Stomach (tissue), 8 donors: ENCODE measurements at regions not wholly inside any gene's neighbourhood (a gene's known extent, or its start where the extent isn't known, plus 50 kb on each side); places are given as distances from the start of the nearest gene placed in this dataset.

Source experiments
- DNase-seq, 2 donors: peaks; one replicate each; pipeline versions ENCODE4 v3.0.0 to v3.0.0-alpha.2; 2013 to 2019
- H3K27ac ChIP-seq, 5 donors: fragments of 200-600 bp in 4 of 5; sonication (generic) in 4 of 5; one replicate each; pipeline ENCODE4 v1.5.1; 2013 to 2019; ENCODE audit warnings: mild to moderate bottlenecking in 1 of 5, moderate library complexity in 1 of 5
- H3K27me3 ChIP-seq, 3 donors: fragments of 200-600 bp; sonication (generic); one replicate each; pipeline ENCODE4 v1.5.1; 2017 to 2019; ENCODE audit warnings: mixed run types in 1 of 3
- H3K36me3 ChIP-seq, 4 donors: fragments of 200-600 bp; sonication (generic); 1 replicate in 3 of 4; 2 replicates in 1 of 4; pipeline ENCODE4 v1.5.1; 2016 to 2019
- H3K4me1 ChIP-seq, 4 donors: fragments of 200-600 bp; sonication (generic); one replicate each; pipeline ENCODE4 v1.5.1; 2016 to 2019
- H3K4me3 ChIP-seq, 4 donors: fragments of 200-600 bp; sonication (generic) in 3 of 4; one replicate each; pipeline ENCODE4 v1.5.1; 2016 to 2019; ENCODE audit warnings: mild to moderate bottlenecking in 1 of 4
- H3K9me3 ChIP-seq, 4 donors: fragments of 200-600 bp; sonication (generic); one replicate each; pipeline ENCODE4 v1.5.1; 2016 to 2019
- CTCF ChIP-seq, 7 experiments: fragments of 450-650 bp in 4 of 7; fragments of 200-600 bp in 3 of 7; sonication (generic) in 3 of 7; IDR thresholded peaks; one replicate each; pipeline ENCODE4 v1.5.1; 2016 to 2019; ENCODE audit warnings: antibody characterized with exemption in 7 of 7, control low read depth in 2 of 7, mild to moderate bottlenecking in 1 of 7
- EP300 ChIP-seq: sonication (generic); formaldehyde crosslinking; IDR thresholded peaks from one replicate; pipeline ENCODE4 v1.6.1; 2017; ENCODE audit warnings: antibody characterized with exemption
- POLR2A ChIP-seq, 4 donors: fragments of 450-650 bp; IDR thresholded peaks; one replicate each; pipeline ENCODE4 v1.6.1; 2016; ENCODE audit warnings: antibody characterized with exemption in 4 of 4, control low read depth in 2 of 4, mild to moderate bottlenecking in 1 of 4, moderate library complexity in 1 of 4
- POLR2AphosphoS5 ChIP-seq, 3 donors: sonication (generic); formaldehyde crosslinking; IDR thresholded peaks; one replicate each; pipeline ENCODE4 v1.6.1; 2016; ENCODE audit warnings: antibody characterized with exemption in 3 of 3
- WGBS, 5 donors: extraction: QIAGEN DNeasy Blood & Tissue Kit in 3 of 5; methylation state at CpG; one replicate each; pipeline versions ENCODE4 v1.1.5 to v1.1.7; 2013 to 2018; 5-methylcytosine and 5-hydroxymethylcytosine counted together
- intact Hi-C: fragments of 100-400 bp; cut with DNase I; formaldehyde crosslinking; loops from one replicate; pipeline ENCODE4 v1.15.1; 2023; ENCODE audit warnings: low total_unique reads
- donor health status: healthy with polysubstance abuse.
- donor health status: Bipolar disorder and iron deficiency.
- donor health status: healthy.

- no peak for DNase-seq
- no peak for TF ChIP-seq POLR2A (IDR thresholded peaks at IDR 0.05)
- no peak for TF ChIP-seq POLR2AphosphoS5 (IDR thresholded peaks at IDR 0.05)
- TF ChIP-seq CTCF (IDR thresholded peaks at IDR 0.05), result no peak
- no peak for TF ChIP-seq EP300
- intact Hi-C loops, result no loop called here
- H3K27me3 ChIP-seq, result no peaks in the 10 kb centered on the region
- no peak overlapping the region for H3K27ac ChIP-seq
- no peak overlapping the region for H3K4me3 ChIP-seq
- H3K36me3 ChIP-seq, result no peaks in the 10 kb centered on the region
- 77 to 88% (median 81%) methylated on average over 2 of the region's 2 CpGs for WGBS, 5 donors
- H3K9me3 ChIP-seq, result no peaks in the 10 kb centered on the region
- no peaks in the 10 kb centered on the region for H3K4me1 ChIP-seq
Observed at GRCh38 chr2:142445023-142445422, 314.2 kb upstream of the LRP1B start.

DNA sequence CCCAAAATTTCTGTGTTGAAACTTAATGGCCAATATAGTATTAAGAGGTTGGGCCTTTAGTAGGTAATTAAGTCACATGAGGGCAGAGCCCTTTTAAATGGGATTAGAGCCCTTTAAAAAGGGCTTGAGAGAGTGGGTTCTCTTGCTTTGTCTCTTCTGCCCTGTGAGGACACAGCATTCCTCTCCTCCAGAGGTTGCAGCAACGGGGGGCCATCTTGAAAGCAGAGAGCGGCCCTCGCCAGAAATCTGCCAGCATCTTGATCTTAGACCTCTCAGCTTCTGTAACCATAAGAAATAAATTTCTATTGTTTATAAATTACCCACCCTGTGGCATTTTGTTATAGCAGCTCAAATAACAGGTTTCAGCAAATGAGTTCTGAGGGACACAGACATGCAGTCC, 305.0 kb upstream of the LRP1B start:
- H3K4me1 ChIP-seq, result no peaks in the 10 kb centered on the region
- intact Hi-C loops, result no loop called here
- H3K27ac ChIP-seq, result no peak overlapping the region
- no peak overlapping the region for H3K4me3 ChIP-seq
- TF ChIP-seq POLR2AphosphoS5 (IDR thresholded peaks at IDR 0.05) (no peak), CTCF (IDR thresholded peaks at IDR 0.05) (no peak), EP300 (no peak), POLR2A (IDR thresholded peaks at IDR 0.05) (no peak)
- DNase-seq, result no peak
- WGBS, 5 donors, result 71 to 94% (median 85%) methylated on average over 3 of the region's 3 CpGs
- H3K27me3 ChIP-seq, result no peaks in the 10 kb centered on the region
- H3K36me3 ChIP-seq, result no peaks in the 10 kb centered on the region
- H3K9me3 ChIP-seq, result no peaks in the 10 kb centered on the region

- Histone ChIP-seq H3K9me3 (no peaks in the 10 kb centered on the region), H3K4me3 (no peak overlapping the region), H3K4me1 (no peaks in the 10 kb centered on the region), H3K27me3 (no peaks in the 10 kb centered on the region), H3K27ac (no peak overlapping the region), H3K36me3 (no peaks in the 10 kb centered on the region)
- DNase-seq, result no peak
- TF ChIP-seq POLR2AphosphoS5 (IDR thresholded peaks at IDR 0.05) (no peak), POLR2A (IDR thresholded peaks at IDR 0.05) (no peak), EP300 (no peak), CTCF (IDR thresholded peaks at IDR 0.05) (no peak)
- 70 to 88% (median 83%) methylated on average over 5 of the region's 5 CpGs for WGBS, 5 donors
- intact Hi-C loops, result no loop called here
Observed at GRCh38 chr2:142426064-142426463, 295.2 kb upstream of the LRP1B start.

DNA sequence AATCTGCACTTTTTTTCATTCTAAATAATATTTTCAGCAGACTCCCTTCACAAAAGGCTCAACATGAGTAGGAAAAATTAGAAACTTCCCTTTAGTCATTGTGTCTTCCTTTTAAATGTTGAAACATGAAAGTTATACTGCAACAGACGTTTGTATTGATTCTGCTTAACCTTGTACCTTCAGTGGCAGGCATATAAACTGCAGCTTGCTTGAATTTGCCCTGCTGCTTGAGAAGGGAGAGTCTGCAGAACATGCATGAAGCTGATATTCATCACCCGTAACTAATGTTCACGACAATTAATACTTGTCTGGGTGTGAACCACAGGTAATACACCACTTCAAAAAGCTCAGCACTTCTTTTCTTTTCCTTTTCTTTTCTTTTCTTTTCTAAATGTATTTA, 294.7 kb upstream of the LRP1B start:
- peak in 1 of 2 donors; percentile 3 for DNase-seq
- H3K36me3 ChIP-seq, result no peaks in the 10 kb centered on the region
- no peaks in the 10 kb centered on the region for H3K9me3 ChIP-seq
- no peak overlapping the region for H3K27ac ChIP-seq
- no peaks in the 10 kb centered on the region for H3K4me1 ChIP-seq
- H3K4me3 ChIP-seq, result no peak overlapping the region
- intact Hi-C loops, result no loop called here
- H3K27me3 ChIP-seq, result no peaks in the 10 kb centered on the region
- TF ChIP-seq POLR2AphosphoS5 (IDR thresholded peaks at IDR 0.05) (no peak), CTCF (IDR thresholded peaks at IDR 0.05) (no peak), POLR2A (IDR thresholded peaks at IDR 0.05) (no peak), EP300 (no peak)
- WGBS, 5 donors, result 50 to 54% (median 52%) methylated on average over 3 of the region's 3 CpGs

DNA sequence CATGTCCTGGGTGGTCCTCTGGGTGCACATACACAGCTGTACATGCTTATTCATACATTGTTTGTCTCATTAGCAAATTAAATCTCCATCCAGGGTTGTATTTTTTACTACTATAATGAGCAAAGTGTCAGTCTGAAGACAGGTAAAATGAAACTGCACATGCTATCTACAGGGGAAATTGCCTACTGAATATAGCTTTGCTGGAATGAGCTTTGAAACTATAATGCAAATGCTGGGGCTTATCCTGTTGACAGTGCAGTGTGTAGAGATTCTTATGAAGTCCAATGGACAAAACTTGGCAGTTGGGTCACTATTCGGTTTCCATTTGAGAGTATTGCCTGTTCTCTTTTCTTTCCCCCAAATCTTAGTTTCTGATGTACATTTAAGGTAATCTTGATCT, 292.8 kb upstream of the LRP1B start:
- Histone ChIP-seq H3K4me3 (no peak overlapping the region), H3K9me3 (no peaks in the 10 kb centered on the region), H3K4me1 (no peaks in the 10 kb centered on the region), H3K27me3 (no peaks in the 10 kb centered on the region), H3K27ac (no peak overlapping the region), H3K36me3 (no peaks in the 10 kb centered on the region)
- DNase-seq, result no peak
- 50 to 74% (median 65%) methylated on average over 1 of the region's 1 CpG for WGBS, 5 donors
- intact Hi-C loops, result no loop called here
- TF ChIP-seq POLR2AphosphoS5 (IDR thresholded peaks at IDR 0.05) (no peak), POLR2A (IDR thresholded peaks at IDR 0.05) (no peak), EP300 (no peak), CTCF (IDR thresholded peaks at IDR 0.05) (no peak)
